Esophagus muscularis mucosa (tissue), 4 donors: ENCODE measurements at regions not wholly inside any gene's neighbourhood (a gene's known extent, or its start where the extent isn't known, plus 50 kb on each side); places are given as distances from the start of the nearest gene placed in this dataset.
"Not testable (repeated sequence)": the region's sequence is repeated elsewhere in the genome, so short reads cannot be mapped to it uniquely, and the experiment has no call there.

Experiments
- CTCF ChIP-seq, 3 experiments: fragments of 200-600 bp in 2 of 3; fragments of 450-650 bp in 1 of 3; sonication (generic) in 2 of 3; IDR thresholded peaks; one replicate each; pipeline ENCODE4 v1.5.1; 2017 to 2019; ENCODE audit warnings: antibody characterized with exemption in 3 of 3, mild to moderate bottlenecking in 2 of 3, moderate library complexity in 1 of 3
- EP300 ChIP-seq: sonication (generic); formaldehyde crosslinking; IDR thresholded peaks from one replicate; pipeline ENCODE4 v1.6.1; 2017; ENCODE audit warnings: antibody characterized with exemption
- POLR2A ChIP-seq: fragments of 450-650 bp; IDR thresholded peaks from one replicate; pipeline ENCODE4 v1.6.1; 2017; ENCODE audit warnings: antibody characterized with exemption, moderate library complexity, mild to moderate bottlenecking, low read depth

- TF ChIP-seq EP300; CTCF (IDR thresholded peaks at IDR 0.05); POLR2A: not testable (repeated sequence)
These were observed 107.7 kb upstream of the DNAH14 start for GRCh38 chr1:224821751-224822150.
